ENCODE measurements at regions not wholly inside any gene's neighbourhood (a gene's known extent, or its start where the extent isn't known, plus 50 kb on each side); places are given as distances from the start of the nearest gene placed in this dataset.

- intact Hi-C loops (cut with micrococcal nuclease) = no loop called here
- no peaks in the 10 kb centered on the region for H3K36me3 ChIP-seq (ENCODE audit: control insufficient read depth in 1 of 2, insufficient read depth in 2 of 2, low read length in 2 of 2)
- H2AFZ ChIP-seq (ENCODE audit: low read depth, low read length, poor library complexity, severe bottlenecking) = no peak overlapping the region
- H3K9ac ChIP-seq (ENCODE audit: low read length) = no peak overlapping the region
- ChIA-PET RAD21 (ENCODE audit: low non-redundant PET in 1 of 2, low total read pairs in 2 of 2, uncharacterized antibody in 2 of 2, unreplicated experiment in 2 of 2) (no interaction called here), POLR2A (no interaction called here), CTCF (no interaction called here)
- no peak for TF ChIP-seq EZH2 (IDR thresholded peaks at IDR 0.05)
- H3K79me2 ChIP-seq (ENCODE audit: insufficient read depth, low read length) = no peaks in the 10 kb centered on the region
- H3K27me3 ChIP-seq (ENCODE audit: insufficient read depth, low read length) = no peaks in the 10 kb centered on the region
- DNase-seq (ENCODE audit: low read depth, low spot score) (no peak), ATAC-seq (no peak)
- BruUV-seq (replicated peaks) = no TSS peak
- H3K27ac ChIP-seq (ENCODE audit: low read depth, low read length) = no peak overlapping the region
- no peaks in the 10 kb centered on the region for H4K20me1 ChIP-seq (ENCODE audit: insufficient read depth)
- no peaks in the 10 kb centered on the region for H3K9me2 ChIP-seq (ENCODE audit: insufficient read depth)
- no peak overlapping the region for H3K4me2 ChIP-seq (ENCODE audit: low read length)
- no peaks in the 10 kb centered on the region for H3K9me3 ChIP-seq (ENCODE audit: control insufficient read depth in 1 of 2, insufficient read depth in 1 of 2, low read depth in 1 of 2, low read length in 2 of 2)
- no peaks in the 10 kb centered on the region for H3K4me1 ChIP-seq (ENCODE audit: control insufficient read depth in 1 of 2, insufficient read depth in 2 of 2, low read length in 2 of 2)
- H3K4me3 ChIP-seq (replicated peaks in 1 of 2; ENCODE audit: low read depth in 1 of 2, low read length in 2 of 2) = no peak overlapping the region
Observed at GRCh38 chr16:6753553-6753952, 579.1 kb upstream of the RBFOX1 start.

DNA sequence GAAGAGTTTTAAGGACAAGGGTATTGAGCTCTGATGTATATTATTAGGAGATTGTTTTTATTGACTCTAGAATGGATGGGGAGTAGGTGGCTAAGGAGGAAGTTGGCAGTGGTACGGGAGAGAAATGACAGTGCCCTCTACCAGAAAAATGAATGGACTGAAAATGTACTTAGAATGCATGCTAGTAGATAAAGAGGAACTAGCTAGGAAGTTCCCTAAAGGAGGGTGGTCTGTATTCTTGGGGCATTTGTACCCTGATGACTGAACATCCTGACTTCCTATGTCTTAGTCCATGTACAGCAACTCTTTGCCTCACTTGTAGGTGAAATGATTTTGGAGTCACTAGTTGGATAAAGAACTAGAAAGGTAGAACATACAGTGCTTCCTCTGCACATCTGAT is 581.5 kb upstream of the RBFOX1 start:
- H4K20me1 ChIP-seq (ENCODE audit: insufficient read depth) = no peaks in the 10 kb centered on the region
- H2AFZ ChIP-seq (ENCODE audit: low read depth, low read length, poor library complexity, severe bottlenecking) = no peak overlapping the region
- H3K9ac ChIP-seq (ENCODE audit: low read length) = no peak overlapping the region
- no peak overlapping the region for H3K4me3 ChIP-seq (replicated peaks in 1 of 2; ENCODE audit: low read depth in 1 of 2, low read length in 2 of 2)
- ChIA-PET CTCF (no interaction called here), RAD21 (ENCODE audit: low non-redundant PET in 1 of 2, low total read pairs in 2 of 2, uncharacterized antibody in 2 of 2, unreplicated experiment in 2 of 2) (no interaction called here), POLR2A (no interaction called here)
- H3K9me2 ChIP-seq (ENCODE audit: insufficient read depth) = no peaks in the 10 kb centered on the region
- no peaks in the 10 kb centered on the region for H3K36me3 ChIP-seq (ENCODE audit: control insufficient read depth in 1 of 2, insufficient read depth in 2 of 2, low read length in 2 of 2)
- H3K79me2 ChIP-seq (ENCODE audit: insufficient read depth, low read length) = no peaks in the 10 kb centered on the region
- BruUV-seq (replicated peaks) = no TSS peak
- TF ChIP-seq EZH2phosphoT487 (IDR thresholded peaks at IDR 0.05; ENCODE audit: borderline replicate concordance) = no peak
- no peak for TF ChIP-seq SIN3A (IDR thresholded peaks at IDR 0.05; ENCODE audit: low read depth)
- TF ChIP-seq, protein P1, sequence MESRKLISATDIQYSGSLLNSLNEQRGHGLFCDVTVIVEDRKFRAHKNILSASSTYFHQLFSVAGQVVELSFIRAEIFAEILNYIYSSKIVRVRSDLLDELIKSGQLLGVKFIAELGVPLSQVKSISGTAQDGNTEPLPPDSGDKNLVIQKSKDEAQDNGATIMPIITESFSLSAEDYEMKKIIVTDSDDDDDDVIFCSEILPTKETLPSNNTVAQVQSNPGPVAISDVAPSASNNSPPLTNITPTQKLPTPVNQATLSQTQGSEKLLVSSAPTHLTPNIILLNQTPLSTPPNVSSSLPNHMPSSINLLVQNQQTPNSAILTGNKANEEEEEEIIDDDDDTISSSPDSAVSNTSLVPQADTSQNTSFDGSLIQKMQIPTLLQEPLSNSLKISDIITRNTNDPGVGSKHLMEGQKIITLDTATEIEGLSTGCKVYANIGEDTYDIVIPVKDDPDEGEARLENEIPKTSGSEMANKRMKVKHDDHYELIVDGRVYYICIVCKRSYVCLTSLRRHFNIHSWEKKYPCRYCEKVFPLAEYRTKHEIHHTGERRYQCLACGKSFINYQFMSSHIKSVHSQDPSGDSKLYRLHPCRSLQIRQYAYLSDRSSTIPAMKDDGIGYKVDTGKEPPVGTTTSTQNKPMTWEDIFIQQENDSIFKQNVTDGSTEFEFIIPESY (IDR thresholded peaks at IDR 0.05; ENCODE audit: extremely low read depth, insufficient replicate concordance, low read length) = no peak
- no peak for TF ChIP-seq ZNF274 (IDR thresholded peaks at IDR 0.05; ENCODE audit: low read depth, low read length)
- TF ChIP-seq, protein P2, sequence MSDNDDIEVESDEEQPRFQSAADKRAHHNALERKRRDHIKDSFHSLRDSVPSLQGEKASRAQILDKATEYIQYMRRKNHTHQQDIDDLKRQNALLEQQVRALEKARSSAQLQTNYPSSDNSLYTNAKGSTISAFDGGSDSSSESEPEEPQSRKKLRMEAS (IDR thresholded peaks at IDR 0.05) = no peak
- no peak for TF ChIP-seq CTCF (IDR thresholded peaks at IDR 0.05 in 2 of 3, conservative IDR thresholded peaks at IDR 0.05 in 1 of 3; ENCODE audit: borderline replicate concordance in 1 of 3, insufficient read depth in 1 of 3, low read depth in 2 of 3, low read length in 2 of 3)
- no peak for TF ChIP-seq ELF1 (IDR thresholded peaks at IDR 0.05; ENCODE audit: borderline replicate concordance, low read depth)
- TF ChIP-seq TCF7L2 (IDR thresholded peaks at IDR 0.05; ENCODE audit: borderline replicate concordance, extremely low read depth, insufficient read depth, insufficient read length) = no peak
- TF ChIP-seq RAD21 (IDR thresholded peaks at IDR 0.05; ENCODE audit: low read depth) = no peak
- TF ChIP-seq ATF3 (IDR thresholded peaks at IDR 0.05) = no peak
- ATAC-seq (no peak), DNase-seq (ENCODE audit: low read depth, low spot score) (no peak)
- no peaks in the 10 kb centered on the region for H3K27me3 ChIP-seq (ENCODE audit: insufficient read depth, low read length)
- H3K9me3 ChIP-seq (ENCODE audit: control insufficient read depth in 1 of 2, insufficient read depth in 1 of 2, low read depth in 1 of 2, low read length in 2 of 2) = no peaks in the 10 kb centered on the region
- intact Hi-C loops (cut with micrococcal nuclease) = no loop called here
- H3K4me1 ChIP-seq (ENCODE audit: control insufficient read depth in 1 of 2, insufficient read depth in 2 of 2, low read length in 2 of 2) = no peaks in the 10 kb centered on the region
- no peak overlapping the region for H3K27ac ChIP-seq (ENCODE audit: low read depth, low read length)
- H3K4me2 ChIP-seq (ENCODE audit: low read length) = no peak overlapping the region
